ENCODE measurements at regions not wholly inside any gene's neighbourhood (a gene's known extent, or its start where the extent isn't known, plus 50 kb on each side); places are given as distances from the start of the nearest gene placed in this dataset.

- no peak overlapping the region for H3K4me3 ChIP-seq (ENCODE audit: low read depth, low read length)
- no peaks in the 10 kb centered on the region for H3K27me3 ChIP-seq (ENCODE audit: insufficient read depth, low read length)
- no peak overlapping the region for H2AFZ ChIP-seq (ENCODE audit: low read length, unreplicated experiment)
- H3K79me2 ChIP-seq (ENCODE audit: control insufficient read depth, insufficient read depth, low read length, unreplicated experiment), result no peaks in the 10 kb centered on the region
- H3K27ac ChIP-seq (ENCODE audit: low read depth, low read length), result no peak overlapping the region
- no peaks in the 10 kb centered on the region for H3K36me3 ChIP-seq (ENCODE audit: insufficient read depth, low read length)
- H3K4me1 ChIP-seq (ENCODE audit: control insufficient read depth, insufficient read depth, low read length, unreplicated experiment), result peaks cover 10% of the 10 kb centered on the region
Observed at GRCh38 chr16:54422159-54422558, 135.6 kb upstream of the IRX3 start.

GRCh38 chr16:54421220-54421619, 134.6 kb upstream of the IRX3 start:
- H3K27ac ChIP-seq (ENCODE audit: low read depth, low read length), result no peak overlapping the region
- no peaks in the 10 kb centered on the region for H3K79me2 ChIP-seq (ENCODE audit: control insufficient read depth, insufficient read depth, low read length, unreplicated experiment)
- no peak overlapping the region for H2AFZ ChIP-seq (ENCODE audit: low read length, unreplicated experiment)
- H3K4me3 ChIP-seq (ENCODE audit: low read depth, low read length), result no peak overlapping the region
- no peaks in the 10 kb centered on the region for H3K36me3 ChIP-seq (ENCODE audit: insufficient read depth, low read length)
- no peaks in the 10 kb centered on the region for H3K27me3 ChIP-seq (ENCODE audit: insufficient read depth, low read length)
- peaks cover 10% of the 10 kb centered on the region for H3K4me1 ChIP-seq (ENCODE audit: control insufficient read depth, insufficient read depth, low read length, unreplicated experiment)

- Histone ChIP-seq H3K36me3 (ENCODE audit: insufficient read depth, low read length) (no peaks in the 10 kb centered on the region), H3K27ac (ENCODE audit: low read depth, low read length) (no peak overlapping the region), H2AFZ (ENCODE audit: low read length, unreplicated experiment) (no peak overlapping the region), H3K4me1 (ENCODE audit: control insufficient read depth, insufficient read depth, low read length, unreplicated experiment) (peaks cover 14% of the 10 kb centered on the region), H3K79me2 (ENCODE audit: control insufficient read depth, insufficient read depth, low read length, unreplicated experiment) (no peaks in the 10 kb centered on the region), H3K27me3 (ENCODE audit: insufficient read depth, low read length) (no peaks in the 10 kb centered on the region), H3K4me3 (ENCODE audit: low read depth, low read length) (no peak overlapping the region)
Observed at GRCh38 chr16:54418903-54419302, 132.3 kb upstream of the IRX3 start.

GRCh38 chr16:54417384-54417783, 130.8 kb upstream of the IRX3 start:
- peaks cover 16% of the 10 kb centered on the region for H3K4me1 ChIP-seq (ENCODE audit: control insufficient read depth, insufficient read depth, low read length, unreplicated experiment)
- H2AFZ ChIP-seq (ENCODE audit: low read length, unreplicated experiment), result no peak overlapping the region
- no peaks in the 10 kb centered on the region for H3K79me2 ChIP-seq (ENCODE audit: control insufficient read depth, insufficient read depth, low read length, unreplicated experiment)
- no peak overlapping the region for H3K4me3 ChIP-seq (ENCODE audit: low read depth, low read length)
- H3K27ac ChIP-seq (ENCODE audit: low read depth, low read length), result no peak overlapping the region
- H3K27me3 ChIP-seq (ENCODE audit: insufficient read depth, low read length), result no peaks in the 10 kb centered on the region
- H3K36me3 ChIP-seq (ENCODE audit: insufficient read depth, low read length), result no peaks in the 10 kb centered on the region

GRCh38 chr16:54414671-54415070, 128.1 kb upstream of the IRX3 start:
- no peak overlapping the region for H3K4me3 ChIP-seq (ENCODE audit: low read depth, low read length)
- no peaks in the 10 kb centered on the region for H3K36me3 ChIP-seq (ENCODE audit: insufficient read depth, low read length)
- H2AFZ ChIP-seq (ENCODE audit: low read length, unreplicated experiment), result no peak overlapping the region
- H3K4me1 ChIP-seq (ENCODE audit: control insufficient read depth, insufficient read depth, low read length, unreplicated experiment), result peaks cover 10% of the 10 kb centered on the region
- H3K79me2 ChIP-seq (ENCODE audit: control insufficient read depth, insufficient read depth, low read length, unreplicated experiment), result no peaks in the 10 kb centered on the region
- no peaks in the 10 kb centered on the region for H3K27me3 ChIP-seq (ENCODE audit: insufficient read depth, low read length)
- no peak overlapping the region for H3K27ac ChIP-seq (ENCODE audit: low read depth, low read length)

- H3K36me3 ChIP-seq (ENCODE audit: insufficient read depth, low read length), result no peaks in the 10 kb centered on the region
- H3K79me2 ChIP-seq (ENCODE audit: control insufficient read depth, insufficient read depth, low read length, unreplicated experiment), result no peaks in the 10 kb centered on the region
- peaks cover 10% of the 10 kb centered on the region for H3K4me1 ChIP-seq (ENCODE audit: control insufficient read depth, insufficient read depth, low read length, unreplicated experiment)
- H3K27ac ChIP-seq (ENCODE audit: low read depth, low read length), result no peak overlapping the region
- H3K4me3 ChIP-seq (ENCODE audit: low read depth, low read length), result no peak overlapping the region
- H2AFZ ChIP-seq (ENCODE audit: low read length, unreplicated experiment), result no peak overlapping the region
- H3K27me3 ChIP-seq (ENCODE audit: insufficient read depth, low read length), result no peaks in the 10 kb centered on the region
Observed at GRCh38 chr16:54412777-54413455, 126.3 kb upstream of the IRX3 start.

GRCh38 chr16:54412037-54412436, 125.5 kb upstream of the IRX3 start:
- H3K4me3 ChIP-seq (ENCODE audit: low read depth, low read length), result no peak overlapping the region
- no peak overlapping the region for H2AFZ ChIP-seq (ENCODE audit: low read length, unreplicated experiment)

GRCh38 chr16:54411544-54411943, 125.0 kb upstream of the IRX3 start:
- no peaks in the 10 kb centered on the region for H3K36me3 ChIP-seq (ENCODE audit: insufficient read depth, low read length)
- H3K79me2 ChIP-seq (ENCODE audit: control insufficient read depth, insufficient read depth, low read length, unreplicated experiment), result no peaks in the 10 kb centered on the region
- no peak overlapping the region for H3K27ac ChIP-seq (ENCODE audit: low read depth, low read length)
- no peak overlapping the region for H3K4me3 ChIP-seq (ENCODE audit: low read depth, low read length)
- no peak overlapping the region for H2AFZ ChIP-seq (ENCODE audit: low read length, unreplicated experiment)
- H3K4me1 ChIP-seq (ENCODE audit: control insufficient read depth, insufficient read depth, low read length, unreplicated experiment), result peaks cover 10% of the 10 kb centered on the region
- no peaks in the 10 kb centered on the region for H3K27me3 ChIP-seq (ENCODE audit: insufficient read depth, low read length)

More at GRCh38 chr16:54412037-54412436, 125.5 kb upstream of the IRX3 start:
- peaks cover 10% of the 10 kb centered on the region for H3K4me1 ChIP-seq (ENCODE audit: control insufficient read depth, insufficient read depth, low read length, unreplicated experiment)
- H3K27ac ChIP-seq (ENCODE audit: low read depth, low read length), result no peak overlapping the region
- no peaks in the 10 kb centered on the region for H3K36me3 ChIP-seq (ENCODE audit: insufficient read depth, low read length)
- no peaks in the 10 kb centered on the region for H3K79me2 ChIP-seq (ENCODE audit: control insufficient read depth, insufficient read depth, low read length, unreplicated experiment)
- H3K27me3 ChIP-seq (ENCODE audit: insufficient read depth, low read length), result no peaks in the 10 kb centered on the region

GRCh38 chr16:54409982-54410381, 123.4 kb upstream of the IRX3 start:
- H3K79me2 ChIP-seq (ENCODE audit: control insufficient read depth, insufficient read depth, low read length, unreplicated experiment), result no peaks in the 10 kb centered on the region
- H3K4me3 ChIP-seq (ENCODE audit: low read depth, low read length), result no peak overlapping the region
- peaks cover 10% of the 10 kb centered on the region for H3K4me1 ChIP-seq (ENCODE audit: control insufficient read depth, insufficient read depth, low read length, unreplicated experiment)
- H2AFZ ChIP-seq (ENCODE audit: low read length, unreplicated experiment), result no peak overlapping the region
- no peak overlapping the region for H3K27ac ChIP-seq (ENCODE audit: low read depth, low read length)
- H3K27me3 ChIP-seq (ENCODE audit: insufficient read depth, low read length), result no peaks in the 10 kb centered on the region
- H3K36me3 ChIP-seq (ENCODE audit: insufficient read depth, low read length), result no peaks in the 10 kb centered on the region

- no peaks in the 10 kb centered on the region for H3K4me1 ChIP-seq (ENCODE audit: control insufficient read depth, insufficient read depth, low read length, unreplicated experiment)
- H3K4me3 ChIP-seq (ENCODE audit: low read depth, low read length), result no peak overlapping the region
- H3K27ac ChIP-seq (ENCODE audit: low read depth, low read length), result no peak overlapping the region
- no peaks in the 10 kb centered on the region for H3K36me3 ChIP-seq (ENCODE audit: insufficient read depth, low read length)
- no peaks in the 10 kb centered on the region for H3K79me2 ChIP-seq (ENCODE audit: control insufficient read depth, insufficient read depth, low read length, unreplicated experiment)
- no peak overlapping the region for H2AFZ ChIP-seq (ENCODE audit: low read length, unreplicated experiment)
- no peaks in the 10 kb centered on the region for H3K27me3 ChIP-seq (ENCODE audit: insufficient read depth, low read length)
Observed at GRCh38 chr16:54407596-54407995, 121.0 kb upstream of the IRX3 start.

GRCh38 chr16:54405478-54405877, 118.9 kb upstream of the IRX3 start:
- Histone ChIP-seq H3K36me3 (ENCODE audit: insufficient read depth, low read length) (no peaks in the 10 kb centered on the region), H3K27ac (ENCODE audit: low read depth, low read length) (no peak overlapping the region), H2AFZ (ENCODE audit: low read length, unreplicated experiment) (no peak overlapping the region), H3K4me3 (ENCODE audit: low read depth, low read length) (no peak overlapping the region), H3K27me3 (ENCODE audit: insufficient read depth, low read length) (no peaks in the 10 kb centered on the region), H3K4me1 (ENCODE audit: control insufficient read depth, insufficient read depth, low read length, unreplicated experiment) (no peaks in the 10 kb centered on the region), H3K79me2 (ENCODE audit: control insufficient read depth, insufficient read depth, low read length, unreplicated experiment) (no peaks in the 10 kb centered on the region)
